ENCODE measurements at regions not wholly inside any gene's neighbourhood (a gene's known extent, or its start where the extent isn't known, plus 50 kb on each side); places are given as distances from the start of the nearest gene placed in this dataset.
"Not testable (repeated sequence)": the region's sequence is repeated elsewhere in the genome, so short reads cannot be mapped to it uniquely, and the experiment has no call there.

- DNase-seq: peak; percentile 54
These were observed 353.2 kb downstream of the PRR16 start for GRCh38 chr5:120817044-120817985.

DNA sequence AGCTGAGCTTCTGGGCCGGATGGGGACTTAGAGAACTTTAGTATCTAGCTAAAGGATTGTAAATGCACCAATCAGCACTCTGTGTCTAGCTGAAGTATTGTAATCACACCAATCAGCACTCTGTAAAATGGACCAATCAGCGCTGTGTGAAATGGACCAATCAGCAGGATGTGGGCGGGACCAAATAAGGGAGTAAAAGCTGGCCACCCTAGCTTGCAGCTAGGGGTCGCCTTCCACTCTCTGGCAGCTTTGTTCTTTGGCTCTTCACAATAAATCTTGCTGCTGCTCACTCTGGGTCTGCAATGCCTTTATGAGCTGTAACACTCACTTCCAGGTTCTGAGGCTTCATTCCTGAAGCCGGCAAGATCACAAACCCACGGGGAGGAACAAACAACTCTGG is 354.0 kb downstream of the PRR16 start:
- DNase-seq: peak; percentile 4

- DNase-seq: no peak
These were observed 359.2 kb downstream of the PRR16 start for GRCh38 chr5:120823328-120823727.

DNA sequence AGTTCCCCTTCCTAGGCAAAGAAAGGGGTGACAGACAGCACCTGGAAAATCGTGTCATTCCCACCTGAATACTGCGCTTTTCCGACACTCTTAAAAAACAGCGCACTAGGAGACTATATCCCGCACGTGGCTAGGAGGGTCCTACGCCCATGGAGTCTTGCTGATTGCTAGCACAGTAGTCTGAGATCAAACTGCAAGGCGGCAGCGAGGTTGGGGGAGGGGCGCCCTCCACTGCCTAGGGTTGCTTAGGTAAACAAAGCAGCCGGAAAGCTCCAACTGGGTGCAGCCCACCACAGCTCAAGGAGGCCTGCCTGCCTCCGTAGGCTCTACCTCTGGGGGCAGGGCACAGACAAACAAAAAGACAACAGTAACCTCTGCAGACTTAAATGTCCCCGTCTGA is 367.5 kb downstream of the PRR16 start:
- DNase-seq: not testable (repeated sequence)

GRCh38 chr5:120841830-120842229 is 377.7 kb downstream of the PRR16 start:
- DNase-seq: no peak

DNA sequence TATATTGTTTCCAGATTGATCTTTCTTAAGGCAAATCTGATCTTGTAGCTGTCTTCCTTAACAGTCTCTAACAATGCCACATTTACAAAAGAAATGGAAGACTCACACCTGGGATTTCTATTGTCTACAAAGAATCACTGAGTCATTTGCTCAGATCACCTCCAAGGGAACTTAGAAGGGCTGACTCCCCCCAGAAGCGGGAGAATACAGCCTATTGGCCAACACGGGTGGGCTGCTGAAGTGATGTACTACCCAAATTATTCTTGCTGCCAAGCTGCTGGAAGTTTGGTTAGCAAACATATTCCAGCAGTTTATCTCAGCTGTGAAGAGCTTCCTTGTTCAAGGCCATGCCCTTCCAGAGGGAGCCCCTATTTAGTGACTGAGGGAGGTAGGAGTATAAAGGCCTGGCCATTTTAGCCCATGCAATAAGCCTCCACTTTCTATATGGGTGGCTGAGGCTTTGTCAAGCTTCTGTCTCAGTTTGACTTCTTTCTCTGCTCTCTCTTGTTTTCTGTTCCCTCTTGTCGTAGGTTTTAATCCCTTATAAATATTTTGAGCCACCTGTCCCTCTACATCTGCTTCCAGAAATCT is 379.4 kb downstream of the PRR16 start:
- DNase-seq: no peak

- DNase-seq: no peak
These were observed 384.8 kb downstream of the PRR16 start for GRCh38 chr5:120848883-120849282.

DNA sequence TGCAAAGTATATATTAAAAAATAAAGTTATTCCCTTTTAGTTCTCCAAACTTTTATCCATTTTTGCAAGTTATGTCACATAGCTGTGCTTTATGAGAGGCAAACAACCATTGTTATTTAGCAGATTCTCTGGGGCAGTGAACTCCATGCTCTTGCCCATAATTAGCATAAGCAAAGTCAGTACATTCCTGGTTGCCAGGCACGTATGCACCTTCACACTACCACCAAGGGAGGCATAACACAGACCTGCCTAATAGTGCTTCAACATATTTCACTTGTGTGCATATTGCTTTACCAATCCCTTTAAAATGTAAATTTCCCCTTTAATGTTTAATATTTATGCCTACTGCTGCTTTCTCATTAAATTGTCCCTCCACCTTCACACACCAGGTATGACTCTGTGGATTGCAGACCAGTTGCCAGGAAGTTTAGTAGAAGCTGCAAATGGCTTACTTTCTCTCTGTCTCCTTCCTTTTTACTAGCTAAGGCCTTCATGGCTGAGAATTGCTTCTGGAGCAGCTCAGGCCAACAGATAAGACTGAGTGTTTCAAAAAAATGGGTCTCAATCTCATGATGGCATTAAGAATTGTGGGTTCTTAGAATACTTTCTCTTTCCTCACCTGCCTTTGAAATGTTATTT is 388.2 kb downstream of the PRR16 start:
- DNase-seq: no peak

- DNase-seq: no peak
These were observed 402.9 kb downstream of the PRR16 start for GRCh38 chr5:120866997-120867396.

- peak; percentile 12 for DNase-seq
These were observed 405.7 kb downstream of the PRR16 start for GRCh38 chr5:120869831-120870230.

DNA sequence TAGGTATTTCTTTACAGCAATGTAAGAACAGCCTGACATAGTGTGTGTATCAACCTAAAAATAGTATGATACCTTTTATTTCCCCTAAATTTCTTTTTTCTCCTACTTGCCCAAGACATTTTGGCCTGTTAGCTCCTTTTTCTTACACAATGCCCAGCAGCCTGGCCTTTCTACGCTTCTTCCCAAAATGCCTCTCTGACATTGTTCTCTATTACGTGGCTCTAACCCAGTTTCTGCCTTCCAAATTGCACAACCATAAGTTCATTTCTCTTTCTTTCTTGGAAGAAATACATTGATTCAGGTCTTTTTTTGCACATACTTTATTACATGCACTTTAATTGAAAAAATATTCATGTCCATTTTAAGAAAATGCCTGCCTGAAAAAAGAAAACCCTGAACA is 408.2 kb downstream of the PRR16 start:
- DNase-seq: no peak

DNA sequence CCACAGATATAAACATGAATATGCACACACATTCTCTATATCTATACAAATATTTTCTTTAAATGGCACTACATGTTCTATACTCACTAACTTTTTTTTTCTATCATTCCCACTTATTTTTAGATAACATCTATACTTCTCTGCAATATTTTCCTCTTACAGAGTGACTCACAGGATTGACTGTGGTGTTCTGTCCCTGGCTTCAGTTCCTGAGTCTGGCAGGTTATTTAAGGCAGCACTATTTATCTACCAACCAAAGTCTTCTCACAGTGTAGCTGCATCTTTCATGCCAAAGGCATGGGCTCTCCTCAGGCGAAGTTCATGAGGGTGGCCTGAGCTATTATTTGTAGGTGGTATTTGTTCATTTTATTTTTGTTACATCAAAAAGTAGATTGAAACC is 409.0 kb downstream of the PRR16 start:
- DNase-seq: no peak

GRCh38 chr5:120874081-120874862 is 410.2 kb downstream of the PRR16 start:
- DNase-seq: no peak

DNA sequence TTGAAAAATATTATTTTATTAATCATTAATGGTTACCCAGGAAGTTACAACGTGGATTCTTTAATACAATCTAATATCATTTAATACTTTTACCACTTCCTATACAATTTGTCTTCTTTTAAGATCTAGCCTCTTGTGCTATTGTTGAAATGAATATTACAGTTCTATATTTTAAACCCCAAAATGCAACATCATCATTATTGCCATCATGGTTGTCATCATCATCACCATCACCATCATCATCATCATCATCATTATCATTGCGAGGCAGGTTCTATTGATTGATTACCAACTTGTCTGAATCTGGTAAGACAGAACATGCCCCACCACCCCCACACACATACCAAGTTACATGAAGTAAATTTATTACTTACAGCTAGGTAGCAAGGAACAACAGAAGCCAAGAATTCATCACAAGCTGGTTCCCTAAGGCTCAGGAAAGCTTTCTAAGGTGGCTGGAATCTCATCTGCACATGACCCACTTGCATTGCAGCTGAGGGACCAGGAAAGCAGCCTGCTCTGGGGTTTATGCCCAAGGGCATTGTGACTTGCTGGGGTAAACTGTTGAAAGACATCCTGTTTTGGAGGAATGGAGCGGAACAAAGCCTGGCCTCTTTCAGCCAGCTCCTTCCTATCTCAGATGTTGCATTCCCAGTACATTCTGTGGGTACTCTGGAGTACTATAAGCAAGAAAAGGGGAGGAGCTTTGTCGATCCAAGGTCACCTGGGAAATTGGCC is 418.1 kb downstream of the PRR16 start:
- DNase-seq: no peak

GRCh38 chr5:120886351-120886860 is 422.3 kb downstream of the PRR16 start:
- DNase-seq: no peak

DNA sequence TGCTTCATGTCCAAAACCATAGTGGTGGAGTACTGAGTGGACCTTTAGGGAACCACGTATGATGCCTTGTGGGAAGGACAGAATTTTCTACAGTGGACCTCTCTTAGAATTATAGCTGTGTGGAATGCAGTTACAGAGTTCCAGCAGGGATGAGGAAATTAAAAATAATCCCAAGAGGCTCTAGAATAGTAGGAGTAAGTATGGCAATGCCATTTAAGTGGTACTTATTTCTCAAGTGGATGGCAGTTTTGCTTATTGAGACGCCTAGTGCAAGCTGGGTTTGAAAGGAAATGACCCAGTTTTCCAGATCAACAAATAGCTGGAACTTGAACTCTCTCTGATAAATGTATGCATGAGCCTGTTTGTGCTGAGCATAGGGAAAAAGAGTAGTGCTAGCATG is 431.6 kb downstream of the PRR16 start:
- no peak for DNase-seq

DNA sequence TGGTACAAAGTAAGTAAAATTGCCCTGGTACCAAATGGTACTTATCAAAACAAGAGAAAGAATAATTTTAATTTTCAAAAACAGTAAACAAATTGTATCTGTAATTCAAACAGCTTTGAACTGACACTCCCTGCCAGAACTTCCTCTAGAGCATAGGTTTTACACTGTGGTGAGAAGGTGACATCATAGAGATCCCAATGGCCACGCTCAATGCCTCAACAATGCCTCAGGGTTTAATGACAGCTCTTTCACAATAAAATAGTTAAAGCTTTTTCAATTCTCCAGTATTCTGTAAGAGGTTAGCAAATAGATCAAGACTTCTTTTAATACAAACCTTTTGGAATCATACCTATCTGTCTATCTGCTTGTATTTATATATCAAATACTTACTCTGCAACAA is 437.1 kb downstream of the PRR16 start:
- peak; percentile 16 for DNase-seq

DNA sequence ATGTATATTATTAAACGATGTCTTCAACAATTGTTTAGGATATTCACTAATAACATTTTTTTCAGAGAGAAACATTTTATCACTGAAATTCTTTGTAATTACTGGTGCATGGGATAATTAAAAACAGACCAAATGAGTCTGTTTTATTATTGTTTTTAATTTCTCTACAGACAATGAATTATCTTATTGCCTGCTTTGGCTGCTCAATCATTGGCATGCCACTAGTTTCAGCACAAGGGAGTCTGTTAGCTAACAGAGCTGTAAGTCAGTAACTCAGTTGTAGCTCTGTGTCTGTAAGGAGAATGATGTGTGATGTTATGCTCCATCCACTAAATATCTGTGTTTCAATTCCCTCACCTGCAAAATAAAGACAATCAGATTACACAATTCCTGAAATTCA is 443.9 kb downstream of the PRR16 start:
- no peak for DNase-seq

- DNase-seq: no peak
These were observed 446.5 kb downstream of the PRR16 start for GRCh38 chr5:120910629-120911028.

DNA sequence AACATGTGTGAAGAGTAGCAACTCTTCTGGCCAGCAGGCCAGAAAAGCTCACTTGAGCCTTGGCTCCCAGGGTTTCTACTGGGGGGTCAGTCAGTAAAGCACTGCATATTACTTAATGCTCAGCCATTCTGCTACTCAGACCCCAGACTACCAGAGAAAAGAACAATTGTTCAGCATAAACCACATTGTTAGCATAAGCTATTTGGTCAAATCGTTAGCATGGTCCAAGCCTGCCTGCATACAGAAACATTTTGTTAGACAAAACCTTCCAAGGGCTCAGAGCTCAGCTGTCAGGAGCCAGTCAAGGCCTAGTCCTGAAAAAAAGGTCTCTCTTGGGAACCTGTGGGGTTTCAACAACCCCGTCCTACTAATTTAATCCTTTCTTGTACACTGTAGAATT is 449.3 kb downstream of the PRR16 start:
- no peak for DNase-seq

GRCh38 chr5:120917214-120917758 is 453.2 kb downstream of the PRR16 start:
- DNase-seq: no peak

- DNase-seq: peak; percentile 6
These were observed 454.9 kb downstream of the PRR16 start for GRCh38 chr5:120919017-120919416.

Measured in hematopoietic multipotent progenitor cell treated with erythropoietin and hydrocortisone succinate and interleukin-3 and kit ligand, for 4 days (in vitro differentiated cells).